GM18507 (cell line): ENCODE measurements at regions not wholly inside any gene's neighbourhood (a gene's known extent, or its start where the extent isn't known, plus 50 kb on each side); places are given as distances from the start of the nearest gene placed in this dataset.
"Not testable (repeated sequence)": the region's sequence is repeated elsewhere in the genome, so short reads cannot be mapped to it uniquely, and the experiment has no call there.

Experiments used
- DNase-seq: peaks from one replicate; pipeline ENCODE4 v3.0.0; 2011; ENCODE audit warnings: low read depth; ENCODE audit not compliant: insufficient read length; ENCODE audit errors: extremely low spot score
- FAIRE-seq: peaks from 2 replicates; lab custom pipeline; 2011; peaks lifted over from hg19 to GRCh38; lab: Jason Lieb, UNC

GRCh38 chr7:131021902-131022301 lies 287.9 kb upstream of the KLF14 start:
- no peak for DNase-seq
- FAIRE-seq = no peak

DNA sequence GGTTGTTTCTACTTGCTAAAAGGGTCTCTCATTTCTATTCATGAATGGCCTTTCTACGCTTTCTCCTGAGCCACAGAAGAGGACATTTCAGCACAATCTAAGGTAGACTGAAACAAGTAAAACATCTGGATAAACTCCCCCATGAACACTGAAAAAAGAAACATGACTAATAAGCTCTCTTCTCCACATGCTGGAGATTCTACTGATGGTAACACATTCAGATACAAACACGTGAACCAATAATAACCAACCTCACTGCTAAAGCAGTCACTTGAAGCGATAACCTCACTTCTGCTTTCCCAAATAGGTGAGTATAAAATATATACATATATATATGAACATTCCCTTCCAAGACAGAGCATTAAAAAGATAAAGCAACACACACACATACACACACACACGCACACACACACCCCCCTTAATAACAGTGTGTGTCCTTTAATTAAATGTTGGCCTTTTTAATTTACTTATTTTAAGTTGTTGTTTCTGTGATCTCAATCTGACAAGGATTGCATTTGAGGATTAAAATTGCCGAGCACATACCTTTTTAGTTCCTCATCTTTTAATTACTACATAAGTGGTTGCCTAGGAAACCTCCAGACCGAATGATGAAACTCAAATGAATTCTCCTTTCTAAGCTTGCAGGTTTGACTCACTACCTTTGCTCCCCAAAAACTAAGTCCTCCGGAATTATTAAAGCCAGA lies 292.4 kb upstream of the KLF14 start:
- FAIRE-seq = peak; percentile 81
- DNase-seq = no peak

- DNase-seq (no peak), FAIRE-seq (peak; percentile 69)
Measured at GRCh38 chr7:131027287-131027773, 293.3 kb upstream of the KLF14 start.

- DNase-seq (no peak), FAIRE-seq (no peak)
Measured at GRCh38 chr7:131028295-131028694, 294.3 kb upstream of the KLF14 start.

DNA sequence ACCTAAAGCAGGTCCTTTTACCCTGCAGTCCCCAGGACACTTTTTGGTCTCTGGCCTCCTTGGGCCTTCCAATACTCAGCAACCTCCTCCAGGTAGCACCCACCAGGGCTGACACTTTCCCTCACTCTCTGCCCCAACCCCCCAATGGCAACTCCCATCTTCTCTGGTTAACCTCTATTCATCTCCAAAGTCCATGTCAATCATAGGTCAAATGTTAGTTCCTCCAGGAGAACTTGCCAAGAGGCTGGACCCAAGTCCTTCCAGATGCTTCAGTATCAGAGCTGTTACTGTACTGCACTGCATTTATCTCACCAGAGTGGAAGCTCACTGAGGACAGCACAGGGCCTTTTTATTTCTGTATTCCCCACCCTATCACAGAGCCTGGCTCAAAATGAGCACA lies 295.0 kb upstream of the KLF14 start:
- FAIRE-seq (no peak), DNase-seq (no peak)

- DNase-seq (no peak), FAIRE-seq (peak; percentile 95)
Measured at GRCh38 chr7:131031099-131031868, 296.4 kb upstream of the MKLN1 start.

- FAIRE-seq = no peak
- DNase-seq = no peak
Measured at GRCh38 chr7:131032786-131033185, 294.9 kb upstream of the MKLN1 start.

- no peak for FAIRE-seq
- no peak for DNase-seq
Measured at GRCh38 chr7:131034166-131034881, 293.4 kb upstream of the MKLN1 start.

- DNase-seq = no peak
- FAIRE-seq = peak; percentile 49
Measured at GRCh38 chr7:131035088-131035770, 292.4 kb upstream of the MKLN1 start.

DNA sequence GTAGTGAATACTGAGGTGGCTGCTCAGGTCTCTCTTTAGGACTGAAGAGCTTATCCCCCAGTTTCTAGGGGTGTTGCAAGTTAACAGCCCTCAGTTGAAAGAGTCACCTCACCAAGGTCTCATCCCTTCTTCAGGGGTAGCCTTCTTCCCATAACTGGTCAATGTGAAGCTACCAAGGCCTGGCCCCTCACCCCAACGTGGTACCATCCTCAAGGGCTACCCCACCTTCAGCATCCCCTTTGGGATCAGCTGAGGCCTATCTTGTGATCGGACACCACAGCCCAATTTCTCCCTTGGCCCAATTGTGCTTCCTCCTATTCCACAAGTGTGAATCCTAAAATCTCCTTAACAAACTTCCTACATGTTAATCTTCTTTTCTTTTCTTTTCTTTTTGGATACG lies 289.5 kb upstream of the MKLN1 start:
- FAIRE-seq (no peak), DNase-seq (no peak)

DNA sequence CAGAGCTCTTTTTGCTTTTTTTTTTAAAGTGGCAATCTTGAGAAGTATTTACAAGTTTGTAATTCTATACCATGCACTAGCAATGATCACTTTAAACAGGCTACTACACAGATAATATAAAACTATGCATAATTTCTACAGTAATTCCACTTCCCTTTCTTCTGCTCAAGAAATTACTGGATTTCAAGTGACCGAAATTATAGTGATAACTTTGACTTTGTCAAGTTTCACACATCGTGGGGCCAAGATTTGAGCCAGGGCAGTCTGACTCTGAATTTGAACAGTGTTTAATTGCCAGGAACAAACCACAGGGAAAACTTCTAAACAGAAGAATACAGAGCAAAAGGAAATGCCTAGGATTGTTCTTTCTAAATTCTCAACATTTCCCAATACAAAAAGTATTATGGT lies 288.3 kb upstream of the MKLN1 start:
- FAIRE-seq (peak; percentile 15), DNase-seq (no peak)

DNA sequence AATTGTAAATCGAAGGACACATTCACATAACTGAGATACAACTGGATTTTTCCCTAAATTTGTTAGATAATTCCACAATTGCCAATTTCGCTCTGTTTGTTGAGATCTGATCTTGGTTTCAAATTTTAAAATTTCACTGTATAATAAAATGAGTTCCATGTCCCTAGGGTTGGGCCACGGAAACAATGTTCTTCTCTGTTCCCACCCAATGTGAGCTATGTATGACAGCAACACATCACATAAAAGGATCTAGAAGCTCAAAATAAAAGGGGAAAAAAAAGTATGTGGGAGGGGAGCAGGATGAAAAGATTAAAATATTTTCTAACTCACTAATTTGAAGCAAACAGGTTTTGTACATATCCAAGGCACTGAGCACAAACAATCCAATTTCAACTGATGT lies 287.8 kb upstream of the MKLN1 start:
- FAIRE-seq (no peak), DNase-seq (no peak)

GRCh38 chr7:131040467-131040932 lies 287.2 kb upstream of the MKLN1 start:
- DNase-seq (no peak), FAIRE-seq (peak; percentile 78)

GRCh38 chr7:131041012-131041695 lies 286.5 kb upstream of the MKLN1 start:
- DNase-seq, FAIRE-seq: not testable (repeated sequence)

- FAIRE-seq (no peak), DNase-seq (no peak)
Measured at GRCh38 chr7:131042269-131043160, 285.2 kb upstream of the MKLN1 start.

- DNase-seq = no peak
- no peak for FAIRE-seq
Measured at GRCh38 chr7:131045526-131045925, 282.1 kb upstream of the MKLN1 start.

DNA sequence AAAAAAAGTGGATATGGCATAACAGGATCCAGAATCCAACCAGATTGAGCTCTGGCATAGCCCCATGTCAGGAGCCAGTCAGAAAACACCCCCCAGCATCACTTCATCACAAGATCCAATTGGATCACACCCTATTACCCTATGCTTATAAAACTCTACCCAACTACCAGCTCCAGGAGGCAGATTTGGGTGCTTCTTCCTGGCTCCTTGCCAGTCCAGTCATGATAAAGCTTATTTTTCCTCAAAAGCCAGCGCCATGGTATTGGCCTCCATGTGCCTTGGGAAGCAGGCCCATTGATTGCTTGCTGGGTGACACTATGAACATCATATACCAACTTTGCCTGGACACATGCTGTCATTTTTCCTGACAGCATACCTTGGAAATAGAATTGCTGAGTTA lies 281.4 kb upstream of the MKLN1 start:
- no peak for DNase-seq
- FAIRE-seq = no peak

DNA sequence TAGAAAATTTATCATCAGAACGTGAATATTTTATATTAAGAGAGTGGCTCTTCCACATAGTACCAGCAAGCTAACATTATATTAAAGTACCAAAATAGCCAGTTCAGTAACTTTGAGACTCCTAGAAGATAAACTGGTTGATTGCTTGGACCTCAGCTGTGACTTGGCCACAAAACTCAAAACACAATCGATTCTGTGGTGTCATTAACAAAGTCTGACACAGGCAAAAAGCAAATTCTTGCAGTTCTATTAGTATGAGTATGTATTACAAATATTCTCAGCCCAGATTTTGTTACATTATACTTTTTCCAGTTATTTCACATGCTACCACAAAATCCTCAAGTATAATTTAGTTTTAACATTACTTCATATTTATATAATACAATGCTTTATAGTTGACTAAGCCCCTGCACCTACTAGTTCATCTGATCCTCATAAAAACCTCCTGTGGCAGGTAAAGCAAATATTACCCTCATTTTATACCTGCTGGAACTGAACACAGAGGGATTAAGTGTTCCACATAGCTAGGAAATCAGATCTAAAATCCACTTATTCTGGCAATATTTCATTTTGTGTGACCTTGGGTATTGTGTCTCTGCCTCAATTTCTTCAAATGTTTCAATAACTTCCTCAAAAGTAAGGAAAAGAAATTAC lies 279.9 kb upstream of the MKLN1 start:
- FAIRE-seq (no peak), DNase-seq (no peak)
